GM10248 (cell line): ENCODE measurements at regions not wholly inside any gene's neighbourhood (a gene's known extent, or its start where the extent isn't known, plus 50 kb on each side); places are given as distances from the start of the nearest gene placed in this dataset.

Experiments used
- CTCF ChIA-PET: fragments of 300-600 bp; sonication (Branson Sonifier 250); formaldehyde crosslinking; extraction: SDS; loops from one replicate; lab custom pipeline; 2021; ENCODE audit warnings: antibody characterized with exemption; lab: Yijun Ruan, JAX
- POLR2A ChIA-PET: fragments of 350-650 bp; sonication (Branson Sonifier 250); formaldehyde crosslinking; extraction: SDS; loops from one replicate; lab custom pipeline; 2020; ENCODE audit warnings: antibody characterized with exemption; lab: Yijun Ruan, JAX
- DNase-seq: peaks from one replicate; pipeline ENCODE4 v3.0.0; 2012; ENCODE audit errors: extremely low spot score
- TF ChIP-seq, protein P1 (sequence below): IDR thresholded peaks from 2 replicates; pipeline ENCODE4 v1.5.1; 2012; ENCODE audit warnings: mild to moderate bottlenecking, low read depth; ENCODE audit errors: extremely low read depth, missing control alignments, control extremely low read depth

DNA sequence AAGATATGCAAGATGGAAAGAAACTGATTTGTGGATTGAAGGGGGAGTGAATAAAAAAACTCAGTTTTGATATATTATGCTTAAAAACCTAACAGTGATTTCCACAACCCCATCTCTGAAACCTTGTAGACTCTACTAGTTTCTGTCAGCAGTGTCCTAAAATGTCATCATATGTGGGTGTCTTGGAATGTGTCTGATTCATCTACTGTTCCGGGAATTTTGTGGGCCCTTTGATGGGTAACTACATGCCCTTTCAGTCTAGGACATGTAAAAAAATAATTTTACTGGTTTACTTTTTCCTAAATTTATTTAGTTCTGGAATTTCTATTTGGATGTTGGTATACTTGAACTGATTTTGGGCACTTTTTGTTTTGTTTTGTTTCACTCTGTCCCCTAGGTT is 118.9 kb upstream of the NMUR2 start:
- ChIA-PET POLR2A (no interaction called here), CTCF (interaction anchor here (1.1 kb wide), 1 partner anchor 1441 kb away, joined by 3 read pairs; no protein-coding TSS in a partner anchor)
- DNase-seq, result no peak
- TF ChIP-seq, protein P1, sequence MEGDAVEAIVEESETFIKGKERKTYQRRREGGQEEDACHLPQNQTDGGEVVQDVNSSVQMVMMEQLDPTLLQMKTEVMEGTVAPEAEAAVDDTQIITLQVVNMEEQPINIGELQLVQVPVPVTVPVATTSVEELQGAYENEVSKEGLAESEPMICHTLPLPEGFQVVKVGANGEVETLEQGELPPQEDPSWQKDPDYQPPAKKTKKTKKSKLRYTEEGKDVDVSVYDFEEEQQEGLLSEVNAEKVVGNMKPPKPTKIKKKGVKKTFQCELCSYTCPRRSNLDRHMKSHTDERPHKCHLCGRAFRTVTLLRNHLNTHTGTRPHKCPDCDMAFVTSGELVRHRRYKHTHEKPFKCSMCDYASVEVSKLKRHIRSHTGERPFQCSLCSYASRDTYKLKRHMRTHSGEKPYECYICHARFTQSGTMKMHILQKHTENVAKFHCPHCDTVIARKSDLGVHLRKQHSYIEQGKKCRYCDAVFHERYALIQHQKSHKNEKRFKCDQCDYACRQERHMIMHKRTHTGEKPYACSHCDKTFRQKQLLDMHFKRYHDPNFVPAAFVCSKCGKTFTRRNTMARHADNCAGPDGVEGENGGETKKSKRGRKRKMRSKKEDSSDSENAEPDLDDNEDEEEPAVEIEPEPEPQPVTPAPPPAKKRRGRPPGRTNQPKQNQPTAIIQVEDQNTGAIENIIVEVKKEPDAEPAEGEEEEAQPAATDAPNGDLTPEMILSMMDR, result no peak

DNA sequence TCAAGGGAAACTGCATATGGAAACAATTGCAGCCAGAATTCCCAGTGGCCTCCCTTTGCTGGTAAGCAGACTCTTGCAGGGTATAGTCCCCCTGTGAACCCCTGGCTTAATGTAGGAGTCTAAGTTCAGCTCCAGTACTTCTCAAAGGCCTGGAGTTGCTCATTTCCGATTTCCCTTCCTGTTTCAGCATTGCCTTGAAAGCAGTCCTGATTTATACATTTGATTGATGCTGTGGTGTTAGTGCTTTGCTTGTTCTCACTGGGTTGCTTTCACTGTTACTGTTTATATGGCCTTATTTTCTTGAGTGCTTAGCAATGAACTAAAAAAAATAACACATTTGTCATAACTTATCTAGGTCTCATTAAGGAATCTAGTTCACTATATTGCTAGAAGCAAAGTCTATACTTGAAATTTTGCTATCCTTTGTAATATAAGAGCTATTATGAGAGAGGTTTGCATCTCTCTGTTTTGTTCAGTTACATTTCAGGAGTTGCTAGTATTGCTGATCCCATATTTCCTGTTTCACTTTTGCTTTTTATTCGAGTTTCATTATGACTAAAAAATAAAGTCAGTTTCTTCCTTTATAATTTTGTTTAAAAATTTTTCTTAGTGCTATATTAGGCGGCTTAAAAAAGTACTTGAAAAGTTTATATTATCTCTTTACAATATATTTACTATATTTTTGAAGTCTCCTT is 122.4 kb upstream of the NMUR2 start:
- POLR2A ChIA-PET, result no interaction called here
- CTCF ChIA-PET, result interaction anchor here (1.0 to 3.7 kb wide), 2 partner anchors 1438 to 1448 kb away, joined by 3 to 18 read pairs; no protein-coding TSS in a partner anchor
- TF ChIP-seq, protein P1, result no peak
- no peak for DNase-seq

DNA sequence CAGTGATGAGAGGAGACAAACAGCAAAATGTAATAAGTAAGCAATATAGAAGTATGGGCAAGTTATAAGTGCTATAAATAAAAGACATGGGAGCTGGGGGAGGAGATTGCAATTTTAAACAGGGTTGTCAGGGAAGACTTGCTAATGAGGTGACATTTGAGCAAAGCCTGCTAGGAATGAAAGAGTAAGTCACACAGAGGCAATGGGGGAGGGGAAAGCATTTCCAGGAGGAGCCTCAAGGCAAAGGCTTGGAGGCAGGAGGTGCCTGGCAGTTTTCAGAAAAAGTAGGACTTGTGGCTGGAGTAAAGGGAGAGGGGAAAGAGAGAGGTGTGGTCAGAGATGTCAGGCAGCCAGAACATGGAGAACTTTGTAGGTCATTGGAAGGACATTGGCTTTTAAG is 124.4 kb upstream of the NMUR2 start:
- ChIA-PET CTCF (interaction anchor here (1.2 to 3.7 kb wide), 2 partner anchors 15 to 1436 kb away, joined by 4 to 18 read pairs; no protein-coding TSS in a partner anchor), POLR2A (no interaction called here)
- TF ChIP-seq, protein P1, result no peak
- DNase-seq, result no peak

DNA sequence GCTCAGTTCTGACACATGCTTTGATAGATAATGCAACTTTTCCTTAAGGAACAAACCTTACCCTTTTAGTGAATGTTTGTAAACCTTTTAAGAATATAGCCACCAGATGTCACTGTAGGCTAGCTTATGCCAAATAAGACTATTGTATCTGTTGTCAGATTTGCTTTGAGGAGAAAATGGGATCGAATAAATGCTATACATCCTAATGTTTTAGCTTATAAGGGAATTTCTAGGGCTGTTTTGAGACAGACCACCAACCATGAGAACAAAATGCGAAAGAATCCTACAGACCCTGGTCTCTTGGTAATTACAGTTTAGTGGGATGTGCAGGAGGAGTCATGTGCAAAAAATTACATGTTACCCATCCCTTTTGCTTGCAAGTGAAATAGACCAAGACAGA is 127.6 kb upstream of the NMUR2 start:
- DNase-seq, result peak; percentile 18
- ChIA-PET POLR2A (no interaction called here), CTCF (interaction anchor here (0.9 to 7.8 kb wide), 13 partner anchors 11 to 1917 kb away, joined by 3 to 111 read pairs (median 3); no protein-coding TSS in a partner anchor)
- TF ChIP-seq, protein P1, result peak; percentile 40

DNA sequence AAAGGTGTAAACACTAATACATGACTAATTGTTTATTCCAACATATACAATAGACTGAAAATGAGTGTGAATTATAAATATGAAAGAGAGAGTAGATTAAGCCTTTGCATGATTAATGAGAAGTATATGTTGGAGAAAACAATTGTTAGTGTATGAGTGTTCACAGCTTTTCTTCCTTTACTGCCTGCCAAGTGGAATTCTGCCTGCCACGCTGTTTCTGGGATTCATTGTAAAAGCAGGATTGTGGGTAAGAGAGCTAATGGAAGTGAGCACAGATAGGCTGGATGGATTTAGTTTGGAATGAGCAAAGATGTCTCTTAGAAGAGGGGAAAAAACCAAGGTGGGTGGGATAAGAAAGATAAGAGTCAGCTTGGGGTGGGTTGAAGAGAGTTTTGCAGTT is 129.6 kb upstream of the NMUR2 start:
- TF ChIP-seq, protein P1, result no peak
- CTCF ChIA-PET, result interaction anchor here (4.1 to 7.8 kb wide), 2 partner anchors 614 to 1431 kb away, joined by 25 to 111 read pairs; no protein-coding TSS in a partner anchor
- POLR2A ChIA-PET, result no interaction called here
- DNase-seq, result no peak

DNA sequence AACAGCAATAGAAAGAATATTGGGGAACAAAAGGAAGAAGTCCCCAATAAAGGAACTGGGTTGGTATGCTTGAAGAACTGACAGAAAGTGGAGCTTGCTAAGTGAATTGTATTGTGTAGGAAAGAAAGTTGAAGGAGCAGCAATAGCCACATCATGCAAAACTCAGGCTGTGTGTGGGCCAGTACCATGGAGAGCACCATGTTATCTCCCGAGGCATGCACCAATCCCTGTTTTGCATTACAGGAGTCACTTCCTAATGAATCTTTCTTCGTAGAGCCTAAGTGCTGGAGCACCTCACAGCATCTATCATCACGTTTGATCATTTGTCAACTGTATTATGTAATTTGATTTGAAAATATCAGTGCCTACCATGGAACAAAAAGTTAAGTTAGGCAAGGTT is 137.7 kb upstream of the NMUR2 start:
- POLR2A ChIA-PET, result no interaction called here
- TF ChIP-seq, protein P1, result no peak
- no peak for DNase-seq
- CTCF ChIA-PET, result interaction anchor here (1.0 to 2.0 kb wide), 3 partner anchors 11 to 1422 kb away, joined by 3 to 9 read pairs (median 6); no protein-coding TSS in a partner anchor
